ENCODE measurements at regions not wholly inside any gene's neighbourhood (a gene's known extent, or its start where the extent isn't known, plus 50 kb on each side); places are given as distances from the start of the nearest gene placed in this dataset.
"Not testable (repeated sequence)": the region's sequence is repeated elsewhere in the genome, so short reads cannot be mapped to it uniquely, and the experiment has no call there.

- TF ChIP-seq CTCF, EZH2, EZH2phosphoT487 (IDR thresholded peaks at IDR 0.05): not testable (repeated sequence)
Measured at GRCh38 chr4:173995779-173996178, 287.7 kb downstream of the FBXO8 start.
